Gastrocnemius medialis (tissue), 4 donors: ENCODE measurements at regions not wholly inside any gene's neighbourhood (a gene's known extent, or its start where the extent isn't known, plus 50 kb on each side); places are given as distances from the start of the nearest gene placed in this dataset.

Source experiments
- POLR2A ChIP-seq, 2 donors: fragments of 450-650 bp; IDR thresholded peaks; one replicate each; pipeline ENCODE4 v1.6.1; 2017; ENCODE audit warnings: antibody characterized with exemption in 2 of 2, mild to moderate bottlenecking in 2 of 2, moderate library complexity in 2 of 2
- TF ChIP-seq, protein P1 (sequence below), 5 experiments: fragments of 450-650 bp in 3 of 5; fragments of 200-600 bp in 2 of 5; sonication (generic) in 2 of 5; IDR thresholded peaks in 4 of 5; conservative IDR thresholded peaks in 1 of 5; 1 replicate in 4 of 5; 2 replicates in 1 of 5; pipeline ENCODE4 v1.5.1; 2016 to 2019; ENCODE audit warnings: antibody characterized with exemption in 5 of 5, mild to moderate bottlenecking in 3 of 5, moderate library complexity in 3 of 5

DNA sequence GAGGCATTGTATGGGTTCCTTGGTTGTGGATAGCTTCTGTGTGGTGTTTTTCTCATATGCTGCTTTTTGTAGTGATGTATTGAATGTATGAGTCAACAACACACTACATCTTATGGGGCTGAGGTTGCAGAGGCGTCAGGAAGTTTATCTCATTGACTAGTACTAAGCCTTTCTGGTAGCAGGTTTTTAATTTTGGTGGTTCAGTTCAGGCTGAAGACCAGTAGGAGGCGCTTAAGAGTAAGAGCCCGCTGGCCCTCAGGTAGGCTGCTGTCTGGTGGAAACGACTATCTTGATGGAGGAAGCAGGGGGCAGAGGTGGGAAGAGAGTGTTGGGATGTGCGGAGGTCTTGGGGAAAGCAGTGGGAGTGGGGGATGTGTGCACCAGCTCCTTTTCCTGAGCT lies 62.4 kb downstream of the RTP4 start:
- TF ChIP-seq, protein P1, sequence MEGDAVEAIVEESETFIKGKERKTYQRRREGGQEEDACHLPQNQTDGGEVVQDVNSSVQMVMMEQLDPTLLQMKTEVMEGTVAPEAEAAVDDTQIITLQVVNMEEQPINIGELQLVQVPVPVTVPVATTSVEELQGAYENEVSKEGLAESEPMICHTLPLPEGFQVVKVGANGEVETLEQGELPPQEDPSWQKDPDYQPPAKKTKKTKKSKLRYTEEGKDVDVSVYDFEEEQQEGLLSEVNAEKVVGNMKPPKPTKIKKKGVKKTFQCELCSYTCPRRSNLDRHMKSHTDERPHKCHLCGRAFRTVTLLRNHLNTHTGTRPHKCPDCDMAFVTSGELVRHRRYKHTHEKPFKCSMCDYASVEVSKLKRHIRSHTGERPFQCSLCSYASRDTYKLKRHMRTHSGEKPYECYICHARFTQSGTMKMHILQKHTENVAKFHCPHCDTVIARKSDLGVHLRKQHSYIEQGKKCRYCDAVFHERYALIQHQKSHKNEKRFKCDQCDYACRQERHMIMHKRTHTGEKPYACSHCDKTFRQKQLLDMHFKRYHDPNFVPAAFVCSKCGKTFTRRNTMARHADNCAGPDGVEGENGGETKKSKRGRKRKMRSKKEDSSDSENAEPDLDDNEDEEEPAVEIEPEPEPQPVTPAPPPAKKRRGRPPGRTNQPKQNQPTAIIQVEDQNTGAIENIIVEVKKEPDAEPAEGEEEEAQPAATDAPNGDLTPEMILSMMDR (IDR thresholded peaks at IDR 0.05 in 4 of 5, conservative IDR thresholded peaks at IDR 0.05 in 1 of 5): no peak
- no peak for TF ChIP-seq POLR2A (IDR thresholded peaks at IDR 0.05)
